ENCODE measurements at regions not wholly inside any gene's neighbourhood (a gene's known extent, or its start where the extent isn't known, plus 50 kb on each side); places are given as distances from the start of the nearest gene placed in this dataset.
"Not testable (repeated sequence)": the region's sequence is repeated elsewhere in the genome, so short reads cannot be mapped to it uniquely, and the experiment has no call there.

DNA sequence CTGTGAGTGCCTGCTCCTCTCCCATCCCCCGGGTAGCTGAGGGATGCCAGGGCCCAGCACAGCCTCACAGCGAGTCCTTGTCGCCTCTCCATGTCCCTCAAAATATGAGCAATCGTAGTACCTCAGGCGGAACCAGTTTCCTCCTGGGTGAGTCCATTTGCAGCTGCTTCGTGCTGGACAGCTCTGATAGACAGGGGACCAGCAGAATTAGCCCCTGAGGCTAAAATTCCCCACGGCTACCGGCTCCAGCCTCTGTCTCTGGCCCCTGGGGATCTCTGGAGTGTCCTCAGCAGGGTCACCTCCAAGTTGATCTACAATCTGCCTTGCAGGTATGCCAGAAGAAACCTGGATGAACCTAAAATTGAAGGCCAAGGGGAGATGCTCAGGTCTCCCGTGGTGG, 115.8 kb upstream of the FBXL7 start:
- no peak for DNase-seq (ENCODE audit: low read depth)

DNA sequence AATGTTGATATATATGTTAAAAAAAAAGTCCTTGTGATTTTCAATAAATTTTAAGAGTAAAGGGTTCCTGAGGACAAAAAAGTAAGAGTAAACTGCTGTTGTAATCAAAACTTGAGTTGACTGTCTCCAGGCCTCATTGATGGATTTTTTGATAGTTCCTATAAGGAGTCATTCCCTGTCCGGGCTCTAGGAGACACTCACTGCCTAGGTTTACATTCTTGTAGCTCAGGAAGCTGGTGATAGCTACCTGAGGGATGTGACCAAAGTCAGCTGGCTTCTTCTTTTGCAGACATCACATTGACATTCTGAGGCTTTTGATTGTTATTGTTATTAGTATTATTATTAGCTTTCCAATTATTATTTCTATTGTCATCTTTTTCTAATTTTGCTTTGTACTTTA, 116.5 kb upstream of the FBXL7 start:
- DNase-seq (ENCODE audit: low read depth) = peak; percentile 7

DNA sequence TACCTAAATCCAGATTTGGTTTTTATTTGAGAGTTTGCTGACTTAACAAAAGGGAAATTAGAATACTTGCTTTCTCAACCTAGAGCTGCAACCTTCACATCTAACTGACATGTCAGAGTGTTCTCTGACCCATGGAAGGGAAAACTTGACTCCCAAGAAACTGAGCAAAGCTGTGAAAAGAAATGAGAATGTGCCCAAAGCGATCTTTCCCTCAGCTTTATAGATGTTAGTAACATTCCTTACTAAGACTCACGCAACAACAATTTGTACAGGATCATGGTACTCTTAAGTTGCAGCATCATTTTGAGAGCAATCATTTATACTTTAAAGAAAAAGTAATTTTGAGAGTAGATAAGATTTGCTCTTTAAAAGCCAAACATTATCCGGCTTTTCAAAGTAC, 117.0 kb upstream of the FBXL7 start:
- no peak for DNase-seq (ENCODE audit: low read depth)

DNA sequence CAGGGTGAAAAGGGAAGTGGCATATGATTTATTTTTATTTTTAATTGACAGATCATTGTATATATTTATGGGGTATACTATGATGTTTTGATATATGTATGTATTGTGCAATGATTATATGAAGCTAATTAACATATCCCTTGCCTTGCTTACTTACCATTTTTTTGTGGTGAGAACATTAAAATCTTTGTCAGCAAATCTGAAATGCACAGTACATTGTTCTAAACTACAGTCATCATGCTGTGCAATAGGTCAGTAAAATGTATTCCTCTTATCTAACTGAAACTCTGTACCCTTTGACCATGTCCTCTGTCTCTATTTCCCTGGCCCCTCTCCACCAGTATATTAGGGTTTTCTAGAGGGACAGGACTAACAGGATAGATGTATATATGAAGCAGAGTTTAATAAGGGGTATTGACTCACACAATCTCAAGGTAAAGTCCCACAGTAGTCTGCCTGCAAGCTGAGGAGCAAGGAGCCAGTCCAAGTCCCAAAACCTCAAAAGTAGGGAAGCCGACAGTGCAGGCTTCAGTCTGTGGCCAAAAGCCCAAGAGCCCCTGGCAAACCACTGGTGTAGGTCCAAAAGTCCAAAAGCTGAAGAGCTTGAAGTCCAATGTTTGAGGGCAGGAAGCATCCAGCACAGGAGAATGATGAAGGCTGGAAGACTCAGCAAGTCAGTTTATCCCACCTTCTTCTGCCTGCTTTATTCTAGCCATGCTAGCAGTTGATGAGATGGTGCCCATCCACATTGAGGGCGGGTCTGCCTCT, 122.2 kb upstream of the FBXL7 start:
- no peak for DNase-seq (ENCODE audit: low read depth)

DNA sequence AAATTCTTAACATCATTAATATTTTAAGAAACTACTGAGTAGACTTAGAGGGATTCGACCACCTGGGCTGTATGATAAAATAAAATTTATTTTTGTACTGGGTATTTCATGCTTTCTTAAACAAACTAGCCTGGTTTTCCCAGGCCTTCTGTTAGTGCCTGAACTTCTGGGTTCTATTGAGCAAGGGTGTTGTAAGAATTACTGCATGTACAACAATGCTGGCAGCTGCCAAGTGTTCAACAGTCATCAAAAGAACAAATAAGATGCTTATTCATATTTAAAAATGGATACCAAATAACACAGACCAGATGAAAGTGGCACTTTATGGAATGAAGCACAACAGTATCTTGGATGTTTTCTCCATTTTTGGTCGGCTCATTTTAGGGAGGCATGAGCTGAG, 123.2 kb upstream of the FBXL7 start:
- DNase-seq (ENCODE audit: low read depth) = no peak

DNA sequence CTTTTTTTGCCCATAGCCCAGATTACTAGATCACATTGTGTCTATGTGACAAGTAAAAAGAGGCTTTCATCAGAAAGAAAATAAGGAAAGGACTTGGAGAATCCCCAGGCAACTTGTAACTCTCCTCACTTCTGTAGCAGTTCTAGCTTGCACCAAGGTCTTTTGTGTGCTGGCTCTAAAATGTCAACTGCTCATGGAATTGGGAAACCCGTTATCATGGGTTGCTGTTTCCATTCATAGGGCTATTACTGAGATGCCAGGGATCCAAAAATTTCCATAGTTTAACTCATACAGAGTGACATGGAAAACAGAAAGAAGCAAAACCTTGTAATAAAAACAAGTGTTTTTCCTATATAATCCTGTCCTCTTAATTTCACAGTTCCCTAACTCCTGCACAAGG, 123.9 kb upstream of the FBXL7 start:
- DNase-seq (ENCODE audit: low read depth) = no peak

DNA sequence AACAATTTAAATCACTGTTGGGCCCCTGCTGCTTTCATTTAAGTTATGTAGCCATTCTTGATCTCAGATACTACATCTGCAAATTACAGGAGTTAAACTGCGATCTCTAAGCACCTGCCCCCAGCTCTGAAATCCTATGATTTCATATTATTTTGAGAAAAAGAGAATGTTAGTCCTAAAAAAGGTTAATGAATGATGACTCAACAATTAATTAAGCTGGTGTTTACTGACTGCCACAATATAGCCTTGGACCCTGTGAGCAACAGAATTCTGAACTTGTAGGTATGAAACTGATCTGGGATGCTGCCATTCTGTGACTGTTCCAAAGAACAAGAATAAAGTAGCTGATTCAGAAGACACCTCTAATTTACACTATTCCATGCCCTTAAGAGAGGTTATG, 124.4 kb upstream of the FBXL7 start:
- DNase-seq (ENCODE audit: low read depth) = no peak

DNA sequence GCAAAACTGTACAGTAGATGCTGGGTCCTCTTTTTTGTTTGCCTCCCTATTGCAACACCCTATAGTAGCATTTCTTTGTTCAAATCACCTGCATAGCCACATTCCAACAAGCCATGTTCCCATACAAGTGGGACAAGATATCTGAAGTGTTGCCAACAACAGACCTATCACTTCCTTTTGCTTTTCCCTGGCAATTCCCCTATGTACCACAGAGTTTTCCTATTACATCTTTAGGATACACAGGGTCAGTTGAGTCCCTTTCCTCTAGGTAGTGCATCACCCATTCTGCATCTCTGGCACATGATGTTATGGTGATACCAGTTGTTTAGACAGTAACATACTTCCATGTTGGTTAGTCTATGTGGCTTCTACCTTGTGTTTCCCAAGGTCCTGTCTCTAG, 125.1 kb upstream of the FBXL7 start:
- DNase-seq (ENCODE audit: low read depth) = no peak

DNA sequence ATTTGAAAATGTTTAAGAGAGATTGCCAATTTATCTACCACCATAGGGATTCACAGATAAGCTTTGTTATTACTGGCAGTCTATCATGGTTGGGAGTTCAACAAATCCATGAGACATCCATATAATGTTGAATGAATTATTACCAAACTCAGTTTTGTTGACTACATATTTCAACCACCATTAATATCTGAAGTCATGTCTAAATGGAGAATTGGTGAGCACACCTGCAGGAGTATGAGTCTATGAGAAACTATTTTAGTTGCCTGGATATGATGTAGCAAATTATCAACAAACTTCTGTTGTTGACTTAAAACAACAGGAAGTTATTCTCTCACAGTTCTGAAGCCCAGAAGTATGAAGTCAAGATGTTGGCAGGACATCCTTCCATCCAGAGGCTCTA, 126.8 kb upstream of the FBXL7 start:
- DNase-seq (ENCODE audit: low read depth) = no peak

DNA sequence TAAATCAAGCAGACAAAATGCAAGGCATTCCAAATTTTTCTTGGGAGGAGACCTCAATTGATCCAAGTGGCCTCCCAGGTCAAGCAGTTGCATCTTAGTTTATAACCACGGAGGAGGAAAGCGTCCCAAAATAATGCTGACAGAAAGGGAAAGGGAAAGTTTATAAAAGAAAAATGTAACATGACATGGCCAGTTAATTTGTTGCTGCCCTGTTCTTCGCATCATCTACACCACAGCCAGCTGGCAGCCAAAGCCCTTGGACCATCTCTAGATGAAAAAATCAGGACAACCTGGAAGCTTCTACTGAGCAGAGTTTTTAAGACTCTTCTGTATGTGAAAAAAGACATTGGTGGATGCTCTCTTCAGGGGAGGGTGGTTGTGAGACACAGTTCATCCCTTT, 128.8 kb upstream of the FBXL7 start:
- DNase-seq (ENCODE audit: low read depth) = no peak

DNA sequence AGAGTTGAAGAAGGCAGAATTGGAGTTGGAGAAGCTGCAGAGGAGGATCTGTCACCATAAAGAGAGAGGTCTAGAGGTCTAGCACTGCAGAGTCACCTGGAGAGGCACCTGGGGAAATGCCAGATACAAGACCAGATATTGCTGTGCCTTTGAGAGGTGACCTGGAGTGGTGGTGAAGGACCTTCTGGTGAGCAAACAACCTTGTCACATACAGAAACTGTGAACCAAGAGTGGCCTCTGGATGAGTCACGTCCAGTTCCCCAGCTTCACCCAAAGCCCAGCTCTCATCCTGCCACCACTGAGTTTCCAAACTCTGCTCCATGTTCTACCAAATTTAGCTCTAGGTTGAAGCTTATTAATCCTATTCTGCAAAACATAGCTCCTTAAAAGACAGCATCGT, 131.1 kb upstream of the FBXL7 start:
- no peak for DNase-seq (ENCODE audit: low read depth)

DNA sequence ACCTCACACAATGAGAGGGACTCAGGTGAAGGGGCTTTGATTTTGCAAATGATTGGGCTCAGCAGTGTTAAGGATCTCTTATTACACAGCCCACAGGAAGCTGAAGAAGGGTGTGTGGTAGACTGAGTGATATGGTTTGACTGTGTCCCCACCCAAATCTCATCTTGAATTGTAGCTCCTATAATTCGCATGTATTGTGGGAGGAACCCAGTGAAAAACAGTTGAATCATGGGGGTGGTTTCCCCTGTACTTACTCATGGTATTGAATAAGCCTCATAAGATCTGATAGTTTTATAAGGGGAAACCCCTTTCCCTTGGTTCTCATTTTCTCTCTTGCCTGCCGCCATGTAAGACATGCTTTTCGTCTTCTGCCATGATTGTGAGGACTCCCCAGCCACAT, 132.5 kb upstream of the FBXL7 start:
- no peak for DNase-seq (ENCODE audit: low read depth)

DNA sequence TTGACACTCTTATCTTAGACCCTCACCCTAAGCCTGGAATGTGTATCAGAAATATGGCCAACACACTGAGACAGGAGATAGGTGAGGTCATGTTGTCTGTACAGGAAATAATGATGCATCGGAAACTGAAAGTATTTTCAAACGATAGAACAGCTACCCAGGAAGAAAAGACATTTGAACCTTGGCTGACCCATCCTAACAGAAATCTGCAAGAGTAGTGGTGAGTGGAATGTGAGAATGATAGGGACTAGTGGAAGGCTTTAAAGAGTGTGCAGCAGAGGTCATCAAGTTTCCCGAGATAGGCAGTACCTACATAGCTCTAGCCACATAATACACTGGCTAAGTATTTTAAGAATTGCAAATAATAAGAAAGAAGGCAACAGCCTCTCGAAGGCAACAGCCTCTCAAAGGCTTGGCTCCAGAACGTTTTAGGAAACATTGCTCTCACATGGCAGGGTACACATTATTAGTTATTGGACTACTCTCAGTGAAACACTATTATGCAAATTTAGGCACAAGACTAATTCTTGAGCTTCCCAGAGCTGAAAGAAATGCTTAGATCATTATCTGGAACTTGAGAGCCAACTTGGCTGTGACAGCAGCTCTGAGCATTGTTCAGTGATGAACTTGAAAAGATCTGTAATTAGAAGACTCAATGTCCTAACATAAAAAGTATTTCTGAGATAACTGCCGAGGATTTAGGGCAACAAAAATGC, 133.1 kb upstream of the FBXL7 start:
- peak; percentile 4 for DNase-seq (ENCODE audit: low read depth)

DNA sequence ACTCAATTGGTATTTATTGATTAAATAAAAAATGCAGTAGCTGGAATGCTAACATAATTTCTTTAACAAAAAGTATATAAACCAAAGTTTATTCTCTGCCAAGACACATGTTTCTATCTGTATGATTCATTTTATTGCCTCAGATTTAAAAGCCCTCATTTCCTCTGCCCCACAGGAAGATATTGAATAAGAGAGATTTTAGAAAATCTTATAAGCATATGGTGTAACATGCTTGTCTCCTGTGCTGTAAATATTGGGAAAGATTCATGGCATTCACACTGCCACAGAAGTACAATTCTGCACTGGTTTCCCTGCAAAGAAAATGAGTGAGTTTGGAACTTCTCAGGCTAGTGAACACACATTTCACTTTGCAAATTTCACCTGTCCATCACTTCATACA, 134.9 kb upstream of the FBXL7 start:
- no peak for DNase-seq (ENCODE audit: low read depth)

DNA sequence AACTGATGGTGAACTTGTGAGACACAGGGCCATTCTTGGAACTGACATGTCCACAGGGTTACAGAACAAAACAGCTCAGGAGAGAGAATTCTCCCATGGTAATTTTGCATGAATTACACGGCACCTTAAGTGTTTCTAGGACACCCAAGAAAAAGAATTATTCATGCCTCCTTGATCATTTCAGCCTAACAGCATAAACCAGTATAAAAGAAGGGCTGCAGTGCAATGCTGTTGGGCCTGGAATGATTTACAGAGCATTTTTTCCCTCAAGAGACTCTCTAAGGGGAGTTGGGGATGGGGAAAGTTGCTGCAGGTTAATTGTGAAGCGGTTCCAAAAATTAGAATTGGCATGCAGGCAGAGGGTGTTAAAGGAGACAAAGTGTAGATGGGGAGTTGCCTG, 136.4 kb upstream of the FBXL7 start:
- no peak for DNase-seq (ENCODE audit: low read depth)

DNA sequence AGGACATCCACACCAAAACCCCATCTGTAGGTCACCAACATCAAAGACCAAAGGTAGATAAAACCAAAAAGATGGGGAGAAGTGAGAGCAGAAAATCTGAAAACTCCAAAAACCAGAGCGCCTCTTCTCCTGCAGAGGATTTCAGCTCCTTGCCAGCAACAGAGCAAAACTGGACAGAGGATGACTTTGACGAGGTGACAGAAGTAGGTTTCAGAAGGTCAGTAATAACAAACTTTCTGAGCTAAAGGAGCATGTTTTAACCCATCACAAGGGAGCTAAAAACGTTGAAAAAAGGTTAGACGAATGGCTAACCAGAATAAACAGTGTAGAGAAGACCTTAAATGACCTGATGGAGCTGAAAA, 142.9 kb upstream of the FBXL7 start:
- not testable (repeated sequence) for DNase-seq (ENCODE audit: low read depth)

DNA sequence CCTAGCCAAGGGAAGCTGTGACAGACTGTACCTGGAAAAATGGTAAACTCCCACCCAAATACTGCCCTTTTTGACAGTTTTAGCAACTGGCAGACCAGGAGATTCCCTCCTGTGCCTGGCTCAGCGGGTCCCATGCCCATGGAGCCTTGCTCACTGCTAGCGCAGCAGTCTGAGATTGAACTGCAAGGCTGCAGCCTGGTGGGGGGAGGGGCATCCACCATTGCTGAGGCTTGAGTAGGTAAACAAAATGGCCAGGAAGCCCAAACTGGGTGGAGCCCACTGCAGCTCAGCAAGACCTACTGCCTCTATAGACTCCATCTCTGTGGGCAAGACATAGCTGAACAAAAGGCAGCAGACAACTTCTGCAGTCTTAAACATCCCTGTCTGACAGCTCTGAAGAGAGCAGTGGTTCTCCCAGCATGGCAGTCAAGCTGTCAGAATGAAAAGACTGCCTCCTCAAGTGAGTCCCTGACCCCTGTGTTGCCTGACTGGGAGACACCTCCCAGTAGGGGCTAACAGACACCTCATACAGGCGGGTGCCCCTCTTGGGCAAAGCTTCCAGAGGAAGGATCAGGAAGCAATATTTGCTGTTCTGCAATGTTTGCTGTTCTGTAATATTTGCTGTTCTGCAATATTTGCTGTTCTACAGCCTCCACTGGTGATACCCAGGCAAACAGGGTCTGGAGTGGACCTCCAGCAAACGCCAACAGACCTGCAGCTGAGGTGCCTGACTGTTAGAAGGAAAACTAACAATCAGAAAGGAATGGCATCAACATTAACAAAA, 143.5 kb upstream of the FBXL7 start:
- not testable (repeated sequence) for DNase-seq (ENCODE audit: low read depth)

DNA sequence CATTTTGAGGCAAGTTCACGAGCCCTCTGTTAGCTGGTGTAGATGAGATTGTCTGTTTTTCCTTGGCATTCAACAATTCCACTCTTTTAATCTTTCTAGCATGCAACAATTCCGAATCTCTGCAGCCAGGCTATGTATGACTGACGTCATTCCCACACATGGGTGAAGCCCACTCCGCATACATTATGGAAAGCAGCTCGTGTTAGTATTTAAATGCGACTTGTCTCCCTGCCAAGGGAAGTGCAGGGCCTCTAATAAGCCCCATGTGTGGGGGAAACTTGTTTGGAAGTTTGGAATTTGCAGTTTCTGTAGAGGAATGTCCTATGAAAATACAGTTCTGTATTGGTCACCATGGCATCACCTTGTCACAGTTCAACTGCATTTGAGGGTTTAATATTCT, 146.0 kb upstream of the FBXL7 start:
- no peak for DNase-seq (ENCODE audit: low read depth)

DNA sequence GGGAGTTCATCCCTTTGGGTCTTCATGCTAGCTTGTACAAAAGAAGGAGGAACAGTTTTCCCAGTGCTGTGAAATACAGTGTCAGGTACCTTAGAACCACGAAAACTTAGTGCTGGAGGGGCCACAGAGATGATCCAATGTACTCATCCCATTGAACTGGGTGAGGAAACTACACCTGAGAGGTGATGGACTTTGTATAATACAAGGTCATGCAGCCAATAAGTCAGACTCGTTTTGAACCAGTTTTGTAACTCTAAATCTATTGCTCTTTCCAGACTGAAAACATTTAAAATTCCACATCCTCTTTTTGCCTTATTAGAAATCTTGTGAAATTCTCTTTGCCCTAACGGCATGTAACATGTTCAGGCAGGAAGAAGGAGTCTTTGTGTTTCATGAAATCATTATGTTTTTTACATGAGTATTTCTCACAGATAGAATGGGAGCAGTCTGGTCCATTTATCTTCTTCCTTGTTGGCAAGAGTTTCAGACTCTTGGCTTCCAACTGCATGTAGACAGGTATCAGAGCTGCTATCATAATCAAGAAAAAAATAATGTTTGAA, 146.8 kb upstream of the FBXL7 start:
- DNase-seq (ENCODE audit: low read depth) = no peak

DNA sequence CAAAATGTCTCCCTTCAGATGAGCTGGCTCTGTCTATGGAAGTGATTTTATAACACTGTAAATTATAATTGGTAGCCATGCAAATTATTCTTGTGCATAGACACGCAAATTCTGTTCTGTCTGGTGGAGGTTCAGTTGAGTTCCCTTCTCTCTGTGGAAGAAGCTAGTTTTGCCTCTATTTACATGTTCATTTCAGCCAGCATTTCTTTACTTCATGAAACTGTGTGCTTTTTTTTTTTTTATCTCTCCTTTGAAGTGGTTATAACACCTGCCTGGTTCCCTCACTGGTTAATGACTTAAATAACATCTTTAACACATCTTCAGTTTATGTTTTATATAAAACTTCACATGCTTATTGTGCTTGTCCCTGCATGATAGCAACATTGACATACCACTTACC, 149.4 kb upstream of the FBXL7 start:
- DNase-seq (ENCODE audit: low read depth) = no peak

DNA sequence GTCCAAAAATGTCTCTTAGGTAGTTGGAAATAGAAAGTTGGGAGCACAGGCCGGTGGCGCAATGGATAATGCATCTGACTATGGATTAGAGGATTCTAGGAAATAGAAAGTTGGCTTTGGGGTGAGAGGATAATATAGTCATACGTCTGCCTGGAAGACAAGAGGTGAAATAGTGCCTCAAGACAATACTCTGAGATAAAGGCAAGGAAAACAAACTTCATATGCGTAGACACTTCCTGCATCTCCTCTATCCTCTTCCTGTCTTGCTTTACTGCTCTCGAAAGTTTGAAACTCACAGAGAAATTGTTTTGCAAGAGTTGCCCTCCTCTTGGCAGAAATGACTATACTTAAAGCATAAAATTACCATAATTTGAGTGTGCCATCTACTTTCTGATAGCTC, 153.2 kb upstream of the FBXL7 start:
- DNase-seq (ENCODE audit: low read depth) = no peak

DNA sequence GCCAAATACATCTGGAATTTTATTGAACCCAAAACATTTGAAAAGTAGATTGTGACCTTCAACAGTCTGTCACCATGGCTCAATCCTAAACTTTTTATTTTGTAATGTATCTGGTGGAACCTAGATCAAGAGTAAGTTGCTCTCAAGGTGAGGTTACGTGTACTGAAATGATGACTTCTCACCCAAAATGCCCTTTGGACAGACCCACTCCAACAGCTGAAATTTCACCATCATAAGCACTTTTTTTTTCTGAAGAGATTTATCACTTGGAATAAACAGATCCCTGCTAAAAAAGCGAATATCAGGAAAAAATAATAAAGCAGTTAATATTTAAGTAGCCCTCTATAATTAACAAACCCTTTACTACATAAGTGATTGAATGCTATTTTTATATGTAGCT, 155.0 kb upstream of the FBXL7 start:
- DNase-seq (ENCODE audit: low read depth) = no peak

DNA sequence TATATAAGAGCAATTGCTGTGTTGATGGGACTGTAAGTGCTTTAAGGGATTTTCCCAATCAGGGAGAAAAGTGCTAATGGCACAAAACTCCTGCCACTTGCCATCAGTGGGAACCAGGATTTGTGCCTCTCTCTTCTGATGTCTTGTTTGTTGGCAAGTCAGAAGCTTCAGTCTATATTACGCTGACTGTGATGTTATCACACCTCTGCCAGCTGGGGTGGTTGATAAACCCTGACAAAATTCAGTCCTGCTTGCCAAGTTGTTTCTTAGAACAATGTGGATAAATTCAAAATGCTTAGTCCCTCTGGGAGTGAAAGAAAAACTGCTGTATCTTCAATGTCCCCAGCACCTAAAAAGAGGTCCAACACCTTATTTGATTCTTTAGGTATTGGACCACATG, 161.4 kb upstream of the FBXL7 start:
- DNase-seq (ENCODE audit: low read depth) = no peak
